Muscle of leg (tissue), 3 donors: ENCODE measurements at regions not wholly inside any gene's neighbourhood (a gene's known extent, or its start where the extent isn't known, plus 50 kb on each side); places are given as distances from the start of the nearest gene placed in this dataset.

Source experiments
- DNase-seq: peaks from one replicate; pipeline ENCODE4 v3.0.0; 2013
- H3K27ac ChIP-seq: one replicate; pipeline ENCODE4 v1.5.1; 2013; ENCODE audit warnings: mild to moderate bottlenecking, low read length, control low read depth
- H3K27me3 ChIP-seq: one replicate; pipeline ENCODE4 v1.6.1; 2013; ENCODE audit warnings: low read length; ENCODE audit not compliant: control insufficient read depth, insufficient read depth
- H3K36me3 ChIP-seq: one replicate; pipeline ENCODE4 v1.6.1; 2013; ENCODE audit warnings: low read length; ENCODE audit not compliant: control insufficient read depth, insufficient read depth
- H3K4me1 ChIP-seq: one replicate; pipeline ENCODE4 v1.6.1; 2013; ENCODE audit warnings: low read length; ENCODE audit not compliant: control insufficient read depth, insufficient read depth
- H3K4me3 ChIP-seq: one replicate; pipeline ENCODE4 v1.5.1; 2013; ENCODE audit warnings: low read length, control low read depth
- H3K9me3 ChIP-seq: replicated peaks from 2 replicates; pipeline ENCODE4 v1.6.1; 2013; ENCODE audit warnings: low read depth, low read length; ENCODE audit not compliant: control insufficient read depth
- WGBS: methylation state at CpG from one replicate; pipeline ENCODE4 v1.1.5; 2013; ENCODE audit warnings: missing lambda C conversion rate; ENCODE audit not compliant: insufficient coverage; 5-methylcytosine and 5-hydroxymethylcytosine counted together

DNA sequence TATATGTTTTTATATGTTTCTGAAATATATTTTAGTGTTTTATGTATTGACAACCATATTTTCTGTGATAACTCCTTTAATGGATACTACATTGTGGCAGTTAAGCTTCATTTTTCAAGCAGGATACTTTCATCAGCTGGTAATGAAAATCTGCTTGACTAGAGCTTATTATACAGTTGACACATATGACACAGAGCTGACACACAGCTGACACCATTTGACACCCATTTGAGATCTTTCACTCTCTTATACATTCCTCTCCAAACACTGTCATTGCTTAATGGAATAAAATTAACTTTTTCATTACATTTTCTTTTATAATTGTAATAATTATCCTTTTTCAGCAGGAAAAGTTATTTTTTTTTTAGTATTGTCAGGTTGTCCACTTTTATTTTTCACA is 561.1 kb upstream of the NDST4 start:
- Histone ChIP-seq H3K27ac (no peak overlapping the region), H3K9me3 (no peaks in the 10 kb centered on the region), H3K4me3 (no peak overlapping the region), H3K36me3 (no peaks in the 10 kb centered on the region), H3K4me1 (no peaks in the 10 kb centered on the region), H3K27me3 (no peaks in the 10 kb centered on the region)
- no peak for DNase-seq

DNA sequence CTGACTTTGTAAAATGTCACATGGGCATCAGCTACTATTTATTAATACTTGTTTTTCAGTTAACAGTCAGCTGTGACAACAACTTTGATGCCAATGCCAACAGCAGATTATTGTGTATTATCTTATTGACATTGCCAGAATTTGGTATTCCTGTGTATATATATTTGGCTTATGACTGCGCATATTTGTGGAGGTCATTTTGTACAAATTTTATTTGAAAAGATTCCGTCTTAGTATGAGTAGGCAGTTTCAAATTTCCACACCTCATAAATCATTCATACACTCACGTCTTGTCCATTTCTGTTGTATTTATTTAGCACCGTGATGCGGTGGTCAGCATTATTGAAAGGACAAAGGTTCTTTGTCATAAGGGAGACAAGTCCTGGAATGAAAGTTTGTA is 558.2 kb upstream of the NDST4 start:
- WGBS, result no CpG with 5 or more reads among the region's 5 CpGs

DNA sequence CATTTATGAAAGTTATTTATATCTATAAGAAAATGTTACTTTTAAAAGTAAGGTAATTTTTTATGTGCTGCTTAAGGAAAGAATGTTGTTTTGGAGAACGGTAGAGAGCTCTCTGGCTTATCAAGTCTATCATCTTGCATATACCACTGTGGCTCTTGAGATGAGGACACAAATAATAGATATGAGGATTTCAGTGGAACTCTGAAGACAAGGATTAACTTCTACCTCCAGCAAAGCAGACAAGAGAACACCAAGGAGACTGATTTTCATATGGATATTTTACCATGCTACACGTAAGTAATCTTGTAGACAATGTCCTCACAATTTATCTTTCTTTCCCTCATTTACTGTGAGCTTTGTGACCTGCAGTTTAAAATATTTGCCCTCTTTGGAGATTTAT is 557.5 kb upstream of the NDST4 start:
- Histone ChIP-seq H3K27ac (no peak overlapping the region), H3K4me1 (no peaks in the 10 kb centered on the region), H3K4me3 (no peak overlapping the region), H3K36me3 (no peaks in the 10 kb centered on the region), H3K27me3 (no peaks in the 10 kb centered on the region), H3K9me3 (no peaks in the 10 kb centered on the region)
- DNase-seq, result no peak
- no CpG with 5 or more reads among the region's 2 CpGs for WGBS

More for the DNA sequence above, 558.2 kb upstream of the NDST4 start:
- Histone ChIP-seq H3K36me3 (no peaks in the 10 kb centered on the region), H3K27ac (no peak overlapping the region), H3K4me3 (no peak overlapping the region), H3K4me1 (no peaks in the 10 kb centered on the region), H3K27me3 (no peaks in the 10 kb centered on the region), H3K9me3 (no peaks in the 10 kb centered on the region)
- no peak for DNase-seq

DNA sequence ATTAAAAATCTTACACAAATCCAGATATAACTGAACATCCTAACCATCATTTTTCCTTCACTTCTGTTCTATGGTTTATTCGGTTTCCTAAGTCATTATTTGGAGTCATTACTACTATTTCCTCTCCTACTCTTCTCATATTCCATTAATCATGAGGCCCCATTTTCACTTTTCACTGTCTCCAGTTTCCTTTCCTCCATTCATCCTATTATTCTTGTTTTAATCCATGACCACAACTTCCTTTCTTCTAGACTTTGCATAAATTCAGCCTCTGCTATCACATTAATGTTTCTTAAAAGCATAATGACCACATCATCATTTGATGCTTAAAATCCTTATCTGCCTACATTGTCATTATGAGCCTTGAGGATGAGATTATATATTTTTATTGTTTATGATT is 555.0 kb upstream of the NDST4 start:
- H3K9me3 ChIP-seq, result no peaks in the 10 kb centered on the region
- H3K27ac ChIP-seq, result no peak overlapping the region
- H3K4me3 ChIP-seq, result no peak overlapping the region
- H3K36me3 ChIP-seq, result no peaks in the 10 kb centered on the region
- 82% methylated on average over 1 of the region's 1 CpG for WGBS
- DNase-seq, result no peak
- no peaks in the 10 kb centered on the region for H3K27me3 ChIP-seq
- no peaks in the 10 kb centered on the region for H3K4me1 ChIP-seq

DNA sequence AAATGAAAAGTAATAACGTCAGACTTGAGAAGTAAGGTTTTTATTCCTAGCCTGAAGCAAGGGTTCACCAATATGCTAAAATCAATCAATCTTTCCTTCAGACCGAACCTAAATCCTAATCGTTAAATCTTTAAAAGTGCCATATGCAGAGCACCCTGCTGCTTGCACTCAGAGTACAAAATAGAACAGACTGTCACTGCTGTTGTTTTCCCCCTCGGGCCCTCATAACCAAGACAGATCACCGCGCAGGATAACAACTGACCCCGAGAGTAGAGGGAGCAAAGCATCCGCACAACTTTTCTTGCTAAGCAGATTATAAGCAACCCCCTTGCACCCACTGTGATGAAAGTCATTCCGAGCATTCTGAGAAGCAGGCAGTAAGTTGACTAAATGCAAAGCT is 550.9 kb upstream of the NDST4 start:
- Histone ChIP-seq H3K27me3 (no peaks in the 10 kb centered on the region), H3K9me3 (no peaks in the 10 kb centered on the region), H3K27ac (no peak overlapping the region), H3K4me1 (no peaks in the 10 kb centered on the region), H3K36me3 (no peaks in the 10 kb centered on the region), H3K4me3 (no peak overlapping the region)
- WGBS, result 10% methylated on average over 6 of the region's 9 CpGs
- no peak for DNase-seq

DNA sequence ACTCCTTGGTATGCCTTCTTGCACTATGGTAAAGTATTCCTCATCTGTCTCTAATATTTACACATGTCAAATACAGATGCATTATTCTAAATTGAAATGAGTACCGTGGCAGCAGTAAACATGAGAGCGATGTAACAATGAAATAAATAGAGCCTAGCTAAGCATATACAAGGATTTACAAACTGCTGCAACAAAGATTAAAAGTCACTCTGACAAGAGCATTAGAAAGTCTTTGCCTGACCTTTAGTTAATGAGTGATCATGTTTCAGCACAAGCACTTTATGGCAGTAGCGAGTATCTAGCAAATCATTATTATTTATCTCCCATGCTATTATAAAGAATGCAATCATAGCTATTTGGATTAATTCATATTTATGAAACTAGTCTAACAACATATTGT is 547.0 kb upstream of the NDST4 start:
- H3K4me1 ChIP-seq, result no peaks in the 10 kb centered on the region
- no peaks in the 10 kb centered on the region for H3K36me3 ChIP-seq
- H3K9me3 ChIP-seq, result no peaks in the 10 kb centered on the region
- H3K4me3 ChIP-seq, result no peak overlapping the region
- no CpG with 5 or more reads among the region's 3 CpGs for WGBS
- DNase-seq, result no peak
- no peak overlapping the region for H3K27ac ChIP-seq
- no peaks in the 10 kb centered on the region for H3K27me3 ChIP-seq

DNA sequence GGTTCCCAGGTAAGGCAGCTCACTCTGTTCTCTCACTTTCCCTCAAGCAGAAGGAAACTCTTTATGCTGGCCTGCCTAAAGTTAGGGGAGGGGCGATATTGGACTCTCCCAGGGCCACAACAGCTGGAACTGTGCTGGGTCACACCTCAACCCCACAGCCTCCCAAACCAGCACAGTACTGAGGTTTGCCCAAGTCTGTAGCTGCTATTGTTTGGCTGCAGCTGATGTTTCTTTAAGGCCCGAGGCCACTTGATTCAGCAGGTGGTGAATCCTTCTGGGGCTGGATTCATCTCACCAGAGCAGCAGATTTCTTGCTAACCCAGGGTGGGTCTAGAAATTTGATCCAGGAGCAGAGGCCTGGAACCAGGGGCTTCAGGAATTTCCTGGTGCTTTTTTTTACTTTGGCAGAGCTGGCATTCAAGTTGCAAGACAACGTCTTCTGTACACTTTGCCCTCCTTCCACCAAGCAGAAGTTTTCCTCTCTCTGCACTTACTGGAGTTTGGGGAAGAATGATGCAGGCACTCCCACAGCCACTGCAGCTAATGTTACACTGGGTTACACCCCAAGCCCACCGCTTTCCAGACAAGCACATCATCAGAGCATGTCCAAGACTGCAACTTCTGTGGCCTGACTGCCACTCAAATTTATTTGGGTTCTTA is 544.7 kb upstream of the NDST4 start:
- H3K36me3 ChIP-seq, result no peaks in the 10 kb centered on the region
- no peaks in the 10 kb centered on the region for H3K4me1 ChIP-seq
- WGBS, result 58% methylated on average over 1 of the region's 4 CpGs
- H3K9me3 ChIP-seq, result no peaks in the 10 kb centered on the region
- H3K4me3 ChIP-seq, result no peak overlapping the region
- no peak overlapping the region for H3K27ac ChIP-seq
- DNase-seq, result no peak
- no peaks in the 10 kb centered on the region for H3K27me3 ChIP-seq

DNA sequence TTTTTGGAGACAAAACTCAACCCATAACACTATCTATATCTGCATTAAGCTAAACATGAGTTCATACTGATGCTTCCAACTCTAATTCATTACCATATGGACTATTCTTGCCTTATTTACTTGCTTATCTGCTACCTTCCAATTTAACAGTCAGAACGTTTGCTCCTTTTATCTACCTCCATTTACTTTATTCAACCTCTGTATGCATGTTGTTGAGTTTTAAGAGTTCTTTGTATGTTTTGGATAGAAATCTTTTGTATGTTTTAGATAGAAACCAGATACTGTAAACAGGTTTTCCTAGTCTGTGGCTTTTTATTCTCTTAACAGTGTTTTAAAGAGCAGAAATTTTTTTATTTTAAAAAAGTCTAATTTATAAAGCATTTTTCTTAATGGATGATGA is 542.2 kb upstream of the NDST4 start:
- H3K36me3 ChIP-seq, result no peaks in the 10 kb centered on the region
- DNase-seq, result no peak
- H3K27ac ChIP-seq, result no peak overlapping the region
- H3K27me3 ChIP-seq, result no peaks in the 10 kb centered on the region
- H3K4me1 ChIP-seq, result no peaks in the 10 kb centered on the region
- no peaks in the 10 kb centered on the region for H3K9me3 ChIP-seq
- WGBS, result no CpG with 5 or more reads among the region's 1 CpG
- no peak overlapping the region for H3K4me3 ChIP-seq

DNA sequence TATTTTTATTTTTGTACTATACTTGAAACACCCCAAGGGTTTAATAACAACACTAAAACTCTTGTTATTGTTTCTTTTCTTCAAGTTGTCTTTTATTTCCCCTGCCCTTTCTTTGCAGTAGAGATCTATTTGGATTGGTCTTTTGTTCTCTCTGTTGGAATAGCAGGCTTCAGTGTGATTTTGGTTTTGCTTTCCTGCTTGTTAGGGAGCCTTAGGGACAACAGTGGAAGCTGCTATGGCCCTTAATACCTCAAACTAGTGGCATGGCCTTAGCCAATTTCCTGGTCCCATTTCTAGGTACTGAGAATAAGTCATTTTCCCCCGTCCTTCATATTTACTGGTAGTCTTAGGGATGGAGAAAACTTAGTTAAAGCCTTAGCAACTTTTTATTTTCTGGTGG is 535.4 kb upstream of the NDST4 start:
- DNase-seq, result no peak
- no peaks in the 10 kb centered on the region for H3K9me3 ChIP-seq
- H3K4me3 ChIP-seq, result no peak overlapping the region
- no CpG with 5 or more reads among the region's 1 CpG for WGBS
- H3K27me3 ChIP-seq, result no peaks in the 10 kb centered on the region
- H3K4me1 ChIP-seq, result no peaks in the 10 kb centered on the region
- H3K27ac ChIP-seq, result no peak overlapping the region
- H3K36me3 ChIP-seq, result no peaks in the 10 kb centered on the region

DNA sequence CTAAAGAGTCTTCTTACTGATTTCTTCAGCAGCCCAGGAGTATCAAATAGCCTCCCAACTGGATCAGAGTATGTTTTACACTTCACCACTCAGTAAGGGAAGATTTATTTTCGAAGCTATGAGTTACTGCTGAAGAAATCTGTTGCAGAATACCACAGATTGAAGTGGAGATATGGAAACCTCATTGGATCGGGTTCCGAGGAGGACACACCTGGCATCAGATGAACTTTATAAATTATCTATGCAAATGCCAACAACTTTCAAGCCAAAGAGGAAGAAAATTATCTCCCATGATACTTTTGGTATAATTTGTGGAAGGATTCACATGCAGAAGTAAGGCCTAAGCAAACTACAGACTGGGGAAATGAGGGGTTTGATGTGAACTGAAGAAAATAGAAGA is 515.9 kb upstream of the NDST4 start:
- H3K27me3 ChIP-seq, result no peaks in the 10 kb centered on the region
- H3K9me3 ChIP-seq, result no peaks in the 10 kb centered on the region
- no CpG with 5 or more reads among the region's 3 CpGs for WGBS
- DNase-seq, result no peak
- H3K4me1 ChIP-seq, result no peaks in the 10 kb centered on the region
- no peak overlapping the region for H3K27ac ChIP-seq
- H3K4me3 ChIP-seq, result no peak overlapping the region
- H3K36me3 ChIP-seq, result no peaks in the 10 kb centered on the region

DNA sequence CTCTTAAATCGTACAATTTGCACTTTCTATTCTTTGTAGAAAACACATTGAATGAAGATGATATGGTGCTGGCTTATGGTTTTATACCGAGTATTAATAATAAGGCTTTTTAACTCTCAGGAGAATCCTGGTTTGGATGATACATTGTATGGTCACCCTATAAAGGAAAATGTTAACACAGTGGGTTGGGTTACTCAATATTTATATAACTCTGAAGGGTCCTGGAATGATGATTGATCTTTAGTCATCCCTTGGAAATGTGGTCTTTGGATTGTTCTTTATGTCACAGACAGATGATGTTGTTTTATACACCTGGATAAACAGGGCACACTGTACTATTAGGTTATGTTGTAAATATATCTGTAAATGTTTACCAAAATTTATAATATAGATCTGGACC is 496.2 kb upstream of the NDST4 start:
- H3K9me3 ChIP-seq, result no peaks in the 10 kb centered on the region
- no peak for DNase-seq
- H3K4me3 ChIP-seq, result no peak overlapping the region
- no peaks in the 10 kb centered on the region for H3K36me3 ChIP-seq
- H3K27me3 ChIP-seq, result no peaks in the 10 kb centered on the region
- WGBS, result no CpG with 5 or more reads among the region's 2 CpGs
- H3K27ac ChIP-seq, result no peak overlapping the region
- no peaks in the 10 kb centered on the region for H3K4me1 ChIP-seq
